CD4-positive, alpha-beta T cell treated with Interleukin-6 at 100 ng/mL for 8 hours (primary cell): ENCODE measurements at regions not wholly inside any gene's neighbourhood (a gene's known extent, or its start where the extent isn't known, plus 50 kb on each side); places are given as distances from the start of the nearest gene placed in this dataset.
"Not testable (repeated sequence)": the region's sequence is repeated elsewhere in the genome, so short reads cannot be mapped to it uniquely, and the experiment has no call there.

Source experiments
- DNase-seq: peaks from one replicate; pipeline ENCODE4 v3.0.0-alpha.2; 2020; ENCODE audit warnings: mixed read lengths, low spot score

GRCh38 chr4:58368221-58368620 lies 1258.0 kb upstream of the IGFBP7 start:
- DNase-seq, result no peak

- no peak for DNase-seq
These were observed 1250.4 kb upstream of the IGFBP7 start for GRCh38 chr4:58360354-58361133.

- DNase-seq, result no peak
These were observed 1249.4 kb upstream of the IGFBP7 start for GRCh38 chr4:58359590-58359989.

GRCh38 chr4:58357947-58358346 lies 1247.8 kb upstream of the IGFBP7 start:
- DNase-seq, result no peak

- DNase-seq, result no peak
These were observed 1214.9 kb upstream of the IGFBP7 start for GRCh38 chr4:58325070-58325469.

GRCh38 chr4:58313444-58313843 lies 1203.3 kb upstream of the IGFBP7 start:
- no peak for DNase-seq

GRCh38 chr4:58303456-58303855 lies 1193.3 kb upstream of the IGFBP7 start:
- no peak for DNase-seq

GRCh38 chr4:58301376-58301999 lies 1191.3 kb upstream of the IGFBP7 start:
- no peak for DNase-seq

GRCh38 chr4:58286335-58286734 lies 1176.2 kb upstream of the IGFBP7 start:
- DNase-seq, result no peak

GRCh38 chr4:58280928-58281327 lies 1170.7 kb upstream of the IGFBP7 start:
- not testable (repeated sequence) for DNase-seq

GRCh38 chr4:58275856-58276255 lies 1165.7 kb upstream of the IGFBP7 start:
- DNase-seq, result no peak

GRCh38 chr4:58274553-58274952 lies 1164.4 kb upstream of the IGFBP7 start:
- no peak for DNase-seq

- DNase-seq, result no peak
These were observed 1162.1 kb upstream of the IGFBP7 start for GRCh38 chr4:58272311-58272710.

- no peak for DNase-seq
These were observed 1155.5 kb upstream of the IGFBP7 start for GRCh38 chr4:58265734-58266133.

GRCh38 chr4:58261526-58261925 lies 1151.3 kb upstream of the IGFBP7 start:
- no peak for DNase-seq

- DNase-seq, result no peak
These were observed 1144.1 kb upstream of the IGFBP7 start for GRCh38 chr4:58254291-58254690.

GRCh38 chr4:58252656-58253055 lies 1142.5 kb upstream of the IGFBP7 start:
- DNase-seq, result no peak

GRCh38 chr4:58247792-58248191 lies 1137.6 kb upstream of the IGFBP7 start:
- DNase-seq, result no peak

- DNase-seq, result no peak
These were observed 1115.3 kb upstream of the IGFBP7 start for GRCh38 chr4:58225460-58225859.

GRCh38 chr4:58219179-58219578 lies 1109.0 kb upstream of the IGFBP7 start:
- no peak for DNase-seq

- no peak for DNase-seq
These were observed 1106.3 kb upstream of the IGFBP7 start for GRCh38 chr4:58216461-58216860.

- no peak for DNase-seq
These were observed 1104.2 kb upstream of the IGFBP7 start for GRCh38 chr4:58214376-58214775.

- DNase-seq, result no peak
These were observed 1099.4 kb upstream of the IGFBP7 start for GRCh38 chr4:58209551-58209950.

GRCh38 chr4:58209001-58209400 lies 1098.8 kb upstream of the IGFBP7 start:
- no peak for DNase-seq
